HG03139 (cell line): ENCODE measurements at regions not wholly inside any gene's neighbourhood (a gene's known extent, or its start where the extent isn't known, plus 50 kb on each side); places are given as distances from the start of the nearest gene placed in this dataset.

ENCODE experiments used
- ATAC-seq: cut with Tn5 transposase; IDR thresholded peaks from one replicate; pipeline ENCODE4 v1.9.1; 2021; ENCODE audit not compliant: unreplicated experiment

DNA sequence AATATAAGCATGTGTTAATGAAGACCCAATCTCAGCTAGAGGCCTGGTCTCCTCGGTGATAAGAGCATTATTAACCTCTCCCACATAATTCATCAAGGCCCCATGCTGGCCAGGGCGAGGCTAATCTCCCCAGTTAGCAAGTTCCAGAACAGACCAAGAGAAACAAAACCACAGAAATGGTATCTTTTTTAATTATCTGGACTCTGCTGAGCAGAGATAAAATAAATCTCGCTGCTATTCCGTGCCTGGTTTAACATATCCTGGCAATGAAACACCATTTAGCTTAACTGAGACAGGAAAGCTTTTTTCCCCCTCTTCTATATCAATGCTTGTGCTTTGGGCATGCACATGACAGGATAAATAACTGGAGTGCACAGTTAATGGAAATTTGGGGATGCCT, 72.5 kb upstream of the ARHGEF3 start:
- no peak for ATAC-seq

DNA sequence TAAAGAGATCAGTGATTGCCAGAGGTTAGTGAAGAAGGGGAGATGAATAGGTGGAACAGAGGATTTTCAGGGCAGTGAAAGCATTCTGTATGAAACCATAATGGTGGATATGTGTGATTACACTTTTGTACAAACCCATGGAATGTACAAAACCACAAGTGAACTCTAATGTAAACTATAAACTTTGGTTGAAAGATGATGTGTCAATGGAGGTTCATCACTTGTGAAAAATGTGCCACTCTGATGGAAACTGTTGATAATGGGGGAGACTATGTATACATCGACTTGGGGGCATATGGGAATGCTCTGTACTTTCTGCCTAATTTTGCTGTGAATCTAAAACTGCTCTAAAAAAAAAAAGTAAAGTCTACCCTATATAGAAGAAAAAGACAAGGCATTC, 68.7 kb upstream of the ARHGEF3 start:
- no peak for ATAC-seq

DNA sequence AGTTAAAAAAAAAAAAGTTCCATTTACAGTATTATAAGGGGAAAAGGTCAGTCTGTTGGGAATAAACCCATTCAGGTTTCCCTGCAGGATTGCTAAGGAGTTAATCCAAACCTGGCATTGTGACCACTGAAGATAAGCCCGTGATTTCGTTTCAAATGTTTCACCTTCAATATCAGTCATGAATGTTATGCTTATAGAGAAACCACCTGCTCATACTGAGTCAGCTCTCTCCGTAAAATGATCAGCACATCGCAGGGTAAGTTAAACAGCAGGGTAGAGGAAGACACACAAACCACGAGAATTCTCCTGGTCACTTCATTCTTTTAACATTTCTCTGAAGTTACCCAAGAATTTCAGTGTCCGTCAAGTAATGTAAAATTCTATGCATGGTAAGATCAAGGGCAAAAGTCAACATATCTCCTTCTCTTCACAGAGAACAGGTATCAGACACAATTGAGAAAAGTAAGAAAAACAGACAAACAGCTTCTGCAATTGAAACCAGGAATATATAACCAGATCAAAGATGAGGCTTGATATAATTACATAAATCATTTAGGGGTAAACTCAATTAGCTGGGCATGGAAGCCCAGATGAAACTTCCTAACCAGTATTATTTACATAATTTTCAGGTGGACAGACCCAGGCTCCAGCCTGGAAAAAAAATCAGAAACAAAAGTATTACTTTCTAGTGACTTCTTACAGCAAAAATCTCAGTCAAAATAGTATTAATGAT, 67.6 kb upstream of the ARHGEF3 start:
- ATAC-seq: no peak

DNA sequence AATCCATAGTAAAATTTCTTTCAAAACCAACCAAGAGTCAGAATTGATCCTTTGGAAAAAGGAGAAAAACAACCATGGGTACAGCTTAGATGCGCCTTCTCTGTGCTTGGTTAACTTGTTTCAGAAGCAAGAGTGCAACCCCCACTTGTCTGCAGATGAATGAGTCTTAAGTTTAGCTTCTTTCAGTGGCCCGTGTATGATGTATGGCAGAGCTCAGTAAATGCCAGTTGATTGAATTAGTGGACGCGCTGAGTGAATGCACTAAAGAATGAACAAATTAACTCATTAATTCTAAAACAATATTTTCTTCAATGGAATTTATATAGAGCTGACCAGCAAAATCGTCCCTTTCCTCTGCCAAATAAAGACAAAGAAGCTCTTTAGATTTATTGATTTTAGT, 67.0 kb upstream of the ARHGEF3 start:
- ATAC-seq: no peak

DNA sequence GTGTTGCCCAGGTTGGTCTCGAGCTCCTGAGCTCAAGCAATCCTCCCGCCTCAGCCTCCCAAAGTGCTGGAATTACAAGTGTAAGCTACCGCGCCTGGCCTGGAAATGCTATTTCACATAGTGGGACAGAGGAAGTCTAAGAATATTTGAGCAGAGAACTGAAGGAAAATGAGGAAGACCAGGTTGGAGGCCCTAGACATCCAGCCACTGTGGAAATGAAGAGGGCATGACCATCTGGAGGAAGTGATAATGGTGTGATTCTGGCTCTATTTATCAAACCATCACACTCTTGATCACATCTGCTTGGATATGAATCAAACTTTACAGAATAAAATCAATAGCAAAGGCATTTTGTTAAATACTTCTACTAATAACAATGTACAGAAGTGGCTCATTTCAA, 65.9 kb upstream of the ARHGEF3 start:
- no peak for ATAC-seq

DNA sequence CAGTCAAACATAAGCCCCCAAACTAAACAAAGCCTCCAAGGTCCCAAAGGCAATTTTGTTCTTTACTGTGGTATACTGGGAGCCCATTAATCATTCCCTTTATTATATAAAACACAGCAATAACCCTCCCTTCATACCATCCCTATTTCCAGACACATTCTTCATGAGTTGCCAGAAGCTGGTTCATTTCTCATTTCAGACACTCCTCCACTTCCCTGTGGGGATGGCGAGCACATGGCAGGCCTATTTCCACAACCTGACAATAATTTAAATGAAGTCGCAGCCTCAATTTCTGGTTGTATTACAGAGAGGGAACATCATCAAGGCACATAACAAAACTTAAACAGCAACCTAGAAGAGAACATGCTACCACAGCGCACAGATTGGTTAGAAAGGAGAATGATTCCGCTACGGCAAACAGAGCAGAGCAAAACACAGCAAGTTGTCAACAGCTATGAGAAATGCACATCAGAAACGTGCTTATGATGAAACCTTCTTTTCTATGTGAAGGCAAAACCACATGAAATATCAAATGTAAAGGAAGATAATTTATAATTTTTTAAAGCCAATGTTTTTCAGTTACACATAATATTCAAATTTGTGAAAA, 63.3 kb upstream of the ARHGEF3 start:
- ATAC-seq: no peak

DNA sequence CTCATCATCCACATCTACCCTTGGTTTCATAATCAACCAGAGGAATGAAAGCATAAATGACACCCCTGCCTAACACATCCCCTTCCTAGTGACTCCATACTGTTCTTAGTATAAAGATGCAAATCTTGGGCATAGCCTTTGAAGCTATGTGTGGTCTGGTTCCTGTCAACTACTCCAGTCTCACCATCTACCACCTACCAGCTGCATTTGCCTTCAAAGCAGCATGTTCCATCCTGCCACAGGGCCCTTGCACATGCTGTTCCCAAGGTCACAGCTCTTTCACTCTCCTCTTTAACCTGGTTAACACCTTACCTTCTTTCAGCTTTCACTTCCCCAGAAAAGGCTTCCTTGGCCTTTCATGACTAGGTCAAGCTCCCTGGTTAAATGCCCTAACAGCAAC, 62.3 kb upstream of the ARHGEF3 start:
- no peak for ATAC-seq

DNA sequence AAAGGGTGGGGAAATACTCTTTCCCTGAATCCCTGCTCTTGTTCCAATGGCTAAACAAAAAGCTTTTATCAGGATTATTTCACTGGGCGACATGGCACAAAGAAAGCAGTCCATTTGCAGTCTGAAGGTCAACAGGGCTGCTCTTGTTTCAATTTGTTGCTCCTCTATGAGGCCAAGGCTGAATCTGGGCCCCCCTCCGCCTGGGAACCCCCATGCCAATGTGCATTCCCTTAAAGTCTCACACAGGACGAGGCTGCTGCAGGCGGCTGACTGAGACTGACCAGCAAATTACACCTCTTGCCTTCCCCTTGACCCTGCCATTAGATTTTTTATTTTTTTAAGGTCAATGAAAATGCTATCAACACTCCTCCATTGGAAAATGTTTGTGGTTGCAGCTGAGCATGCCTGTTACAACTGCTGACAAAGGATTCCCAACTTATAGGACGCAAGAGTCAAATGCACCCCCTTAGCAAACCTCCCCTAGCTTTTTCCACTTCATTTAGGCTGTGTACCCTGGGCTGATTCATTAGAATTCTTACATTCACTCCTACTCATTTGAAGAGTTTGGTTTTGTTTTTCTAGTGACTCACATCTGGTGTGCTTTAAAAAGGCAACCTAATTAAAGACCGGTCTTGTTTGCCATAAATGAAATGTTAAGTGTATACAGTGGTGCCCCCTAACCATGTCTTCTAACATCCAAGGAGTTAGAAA, 60.8 kb upstream of the ARHGEF3 start:
- ATAC-seq: no peak

DNA sequence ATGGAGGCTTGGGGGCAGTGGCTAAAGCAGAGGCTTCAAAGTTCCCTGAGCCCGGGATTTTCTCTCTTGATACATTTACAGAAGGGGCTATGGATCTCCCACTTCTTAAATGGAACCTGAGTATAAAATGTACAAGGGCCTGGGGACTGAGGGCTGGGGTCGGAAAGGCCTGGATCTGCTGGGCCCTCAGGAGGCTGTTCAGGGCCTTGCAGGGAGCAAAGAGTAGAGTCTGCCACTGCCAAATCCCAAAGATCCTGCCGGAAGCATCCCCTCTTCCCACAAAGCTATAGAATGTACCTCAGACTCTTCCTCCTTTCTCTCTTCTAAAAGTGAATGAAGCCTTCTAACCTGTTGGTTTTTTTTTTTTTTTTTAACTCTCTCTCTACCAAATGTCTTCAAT, 59.8 kb upstream of the ARHGEF3 start:
- no peak for ATAC-seq

DNA sequence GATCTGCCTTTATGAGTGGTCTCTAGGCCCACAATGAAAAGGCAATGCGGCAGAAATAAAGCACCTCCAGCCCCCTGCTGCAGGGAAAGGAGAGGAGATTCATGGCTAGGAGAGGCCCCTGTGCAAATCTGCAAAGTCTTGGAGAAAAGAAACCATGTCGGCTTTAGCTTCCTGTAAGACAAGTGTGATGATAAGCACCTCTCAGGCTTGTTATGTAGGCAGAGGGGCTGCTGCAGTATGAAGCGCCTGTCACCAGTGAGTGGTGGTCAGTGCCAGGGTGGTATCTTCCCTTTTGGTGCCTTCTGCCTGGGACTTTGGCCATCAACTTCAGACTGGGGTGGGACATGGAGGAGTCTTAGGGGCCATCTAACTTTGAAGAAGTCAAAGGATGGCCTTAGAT, 59.2 kb upstream of the ARHGEF3 start:
- no peak for ATAC-seq

DNA sequence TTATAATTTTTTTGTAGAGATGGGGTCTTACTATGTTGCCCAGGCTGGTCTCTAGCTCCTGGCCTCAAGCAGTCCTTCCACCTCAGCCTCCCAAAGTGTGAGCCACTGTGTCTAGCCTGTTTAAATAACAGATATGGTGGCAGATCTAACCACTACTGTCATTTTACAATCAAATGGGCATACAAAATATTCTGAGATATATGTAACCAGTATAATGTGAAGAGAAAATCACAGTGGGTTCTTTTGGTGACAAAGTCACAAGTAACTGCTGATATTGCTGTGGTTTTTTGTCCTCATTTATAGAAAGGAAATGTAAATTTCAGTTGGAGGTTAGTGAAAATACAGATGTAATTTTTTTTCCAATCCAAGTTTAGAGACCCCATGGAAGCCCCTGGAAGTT, 58.6 kb upstream of the ARHGEF3 start:
- ATAC-seq: no peak

DNA sequence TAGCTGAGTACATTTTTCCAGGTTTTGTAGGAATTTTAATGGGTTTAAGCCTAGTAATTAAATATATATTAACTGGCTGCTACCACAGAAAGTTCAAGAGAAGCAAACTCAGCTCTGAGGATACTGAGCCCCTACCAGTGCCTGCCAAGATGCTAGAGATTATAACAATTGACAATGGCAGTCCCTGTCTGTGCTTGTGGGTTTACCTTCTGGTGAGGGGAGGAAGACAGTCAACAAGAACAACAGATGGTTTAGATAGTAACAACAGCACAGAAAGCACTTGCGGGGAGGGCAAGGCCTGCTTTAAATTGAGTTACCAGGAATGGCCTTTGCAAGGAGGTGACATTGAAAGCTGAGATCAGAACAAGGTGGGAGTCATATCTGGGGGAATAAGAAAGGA, 56.6 kb upstream of the ARHGEF3 start:
- ATAC-seq: no peak

DNA sequence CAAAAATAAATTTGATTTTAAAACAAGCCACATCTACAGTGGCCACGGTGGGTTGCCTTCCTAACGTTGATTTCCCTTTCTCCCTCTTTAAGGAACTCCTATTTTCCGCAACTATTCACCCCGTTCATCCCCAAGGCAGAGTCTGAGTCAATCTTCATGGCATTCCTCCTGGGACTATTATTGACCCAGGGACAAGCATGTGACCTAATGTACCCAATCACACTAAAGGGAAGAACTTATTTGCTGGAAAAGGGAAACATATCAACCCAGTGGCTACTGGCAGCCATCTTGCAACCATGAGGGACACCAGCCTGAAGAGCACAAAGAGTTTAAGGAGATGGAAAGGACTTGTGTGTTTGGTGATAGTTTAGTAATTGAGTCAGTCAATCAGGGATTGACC, 55.4 kb upstream of the ARHGEF3 start:
- no peak for ATAC-seq

DNA sequence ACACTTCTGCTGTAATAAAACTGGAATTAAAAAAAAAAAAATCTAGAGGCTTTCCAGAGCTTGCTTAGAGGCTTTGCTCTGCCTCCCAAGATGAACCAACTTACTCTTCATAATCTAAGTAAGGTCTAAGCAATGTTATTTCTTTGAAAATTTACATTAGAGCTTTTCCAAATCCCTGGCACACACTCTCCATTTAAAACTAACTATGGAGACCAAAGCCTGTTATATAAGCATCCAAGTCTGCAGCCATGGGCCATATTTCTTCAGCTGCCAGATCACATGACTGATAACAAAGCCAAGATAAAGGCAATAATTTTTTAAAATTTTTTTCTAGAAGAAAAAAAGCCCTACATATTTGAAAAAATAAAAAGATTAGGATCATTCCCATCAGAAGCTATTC, 55.0 kb upstream of the ARHGEF3 start:
- no peak for ATAC-seq

DNA sequence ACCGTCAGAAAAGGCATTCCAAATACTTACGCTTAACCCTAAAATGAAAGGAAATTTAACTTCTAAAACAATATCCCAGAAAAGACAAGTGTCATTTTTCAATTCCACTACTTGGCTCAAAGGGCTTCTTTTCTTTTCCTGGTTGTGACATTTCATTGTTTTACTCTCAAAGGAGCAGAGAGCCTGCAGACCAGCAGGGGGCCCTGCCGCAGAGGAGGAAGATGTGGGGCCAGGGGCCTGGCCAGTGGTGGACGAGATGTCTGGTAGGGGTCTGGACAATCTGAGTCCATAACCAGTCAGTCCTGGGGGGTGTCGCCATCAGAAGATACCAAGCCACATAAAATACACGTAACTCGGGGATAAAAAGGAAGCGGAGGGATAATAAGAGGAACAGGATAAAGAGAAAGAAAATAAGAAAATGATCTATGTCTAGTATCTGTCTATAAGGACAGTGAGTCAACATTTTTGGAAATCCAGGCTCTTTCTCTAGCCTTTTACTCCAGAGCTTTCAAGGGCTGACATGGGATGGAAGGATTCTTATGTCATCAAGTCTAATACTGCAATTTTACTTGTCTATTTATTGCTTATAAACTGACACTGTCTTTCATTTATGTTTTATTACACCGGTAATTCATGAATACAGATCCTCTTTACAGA, 54.2 kb upstream of the ARHGEF3 start:
- no peak for ATAC-seq

DNA sequence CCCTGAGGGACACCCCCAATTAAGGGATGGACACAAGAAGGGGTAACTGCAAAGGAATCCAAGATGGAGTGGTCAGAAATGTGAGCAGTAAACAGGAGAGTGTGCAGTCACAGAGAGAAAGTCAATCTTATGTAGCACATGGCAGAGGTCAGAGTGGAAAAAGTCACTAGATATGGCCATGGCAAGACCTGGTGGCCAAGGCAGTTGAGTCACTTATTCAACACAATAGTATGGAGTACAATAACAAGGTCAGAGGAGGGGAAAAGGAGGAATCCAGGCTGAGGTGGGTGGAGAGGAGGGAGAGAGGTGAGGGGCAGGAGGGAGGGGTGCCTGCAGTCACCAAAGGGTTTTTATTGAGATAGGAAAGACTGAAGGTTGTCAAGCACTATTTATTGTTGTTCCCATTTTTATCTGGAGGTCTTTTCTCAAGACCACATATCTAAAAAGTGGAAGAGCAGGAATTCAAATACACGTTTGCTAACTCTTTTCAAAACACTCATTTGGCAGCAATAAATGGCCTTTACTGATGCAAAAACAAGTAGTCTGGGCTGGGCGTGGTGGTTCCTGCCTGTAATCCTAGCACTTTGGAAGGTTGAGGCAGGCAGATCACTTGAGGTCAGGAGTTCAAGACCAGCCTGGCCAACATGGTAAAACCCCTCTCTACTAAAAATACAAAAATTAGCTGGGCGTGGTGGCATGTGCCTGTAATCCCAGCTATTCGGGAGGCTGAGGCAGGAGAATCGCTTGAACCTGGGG, 53.3 kb upstream of the ARHGEF3 start:
- no peak for ATAC-seq

DNA sequence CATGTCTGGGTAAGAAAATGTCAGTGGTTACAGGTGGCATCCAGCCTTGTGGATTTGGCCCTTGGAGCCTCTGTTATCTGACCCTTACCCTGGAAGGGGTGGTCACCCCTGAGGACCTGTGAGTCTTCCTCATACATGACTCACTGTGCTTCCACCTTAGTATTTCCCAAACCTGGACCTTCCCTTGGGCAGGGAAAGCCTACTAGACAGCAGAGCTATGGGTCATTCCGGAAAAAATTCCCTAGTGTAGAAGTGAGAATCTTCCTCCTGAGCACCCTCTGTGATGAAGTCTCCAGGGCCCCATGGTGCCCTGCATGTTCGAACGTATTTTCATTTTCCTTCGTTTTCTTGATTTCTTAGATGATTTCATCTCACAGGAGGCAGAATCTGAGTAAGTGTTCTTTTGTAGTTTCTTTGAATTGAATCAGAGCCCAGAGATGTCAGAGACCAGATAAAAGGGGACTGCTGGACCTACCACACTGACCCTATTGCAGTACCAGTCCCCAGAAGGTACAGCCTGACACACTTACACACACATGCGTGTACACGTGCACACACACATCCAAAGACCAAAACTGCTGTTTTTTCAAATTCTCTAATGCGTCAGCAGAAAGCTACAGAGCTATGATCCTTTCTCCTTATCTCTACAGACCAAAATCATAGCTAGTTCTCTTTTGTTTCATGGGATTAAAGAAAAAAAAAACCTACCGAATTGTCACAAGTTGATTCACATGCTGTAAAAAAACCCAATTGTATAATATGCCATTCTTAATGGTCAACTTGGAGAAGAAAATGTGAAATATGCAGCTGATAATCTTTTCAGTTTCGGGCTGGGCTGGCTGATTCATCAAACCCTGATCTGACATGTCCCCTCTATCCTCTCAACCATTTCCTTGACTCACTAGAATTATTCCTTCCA, 50.5 kb upstream of the ARHGEF3 start:
- ATAC-seq: no peak
